NB4 (cell line): ENCODE measurements at regions not wholly inside any gene's neighbourhood (a gene's known extent, or its start where the extent isn't known, plus 50 kb on each side); places are given as distances from the start of the nearest gene placed in this dataset.

ENCODE experiments used
- CTCF ChIP-seq: IDR thresholded peaks from one replicate; pipeline ENCODE4 v1.5.1; 2012; ENCODE audit warnings: low read depth, low read length
- POLR2A ChIP-seq: IDR thresholded peaks from 2 replicates; pipeline ENCODE4 v1.6.1; 2011; ENCODE audit warnings: mild to moderate bottlenecking; ENCODE audit not compliant: insufficient read length; ENCODE audit errors: extremely low read depth
- TF ChIP-seq, protein P1 (sequence below): IDR thresholded peaks from 2 replicates; pipeline ENCODE4 v1.6.1; 2011; ENCODE audit warnings: low read depth, low read length

DNA sequence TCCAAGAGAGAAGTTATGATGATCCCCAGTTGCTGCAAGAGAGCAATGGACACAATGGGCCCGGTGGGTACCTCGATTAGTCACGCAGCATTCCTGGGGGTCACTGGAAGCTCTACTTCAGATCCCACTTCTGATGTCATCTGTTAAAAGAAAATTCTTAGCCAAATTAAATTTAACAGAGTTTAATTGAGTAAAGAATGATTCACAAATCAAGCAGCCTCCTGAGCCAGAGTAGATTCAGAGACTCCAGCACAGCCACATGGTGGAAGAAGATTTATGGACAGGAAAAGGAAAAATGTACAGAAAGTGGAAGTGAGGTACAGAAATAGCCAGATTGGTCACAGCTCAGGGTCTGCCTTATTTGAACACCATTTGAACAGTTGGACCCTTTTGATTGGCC, 107.5 kb downstream of the SPTSSA start:
- TF ChIP-seq CTCF (no peak), POLR2A (no peak)
- TF ChIP-seq, protein P1, sequence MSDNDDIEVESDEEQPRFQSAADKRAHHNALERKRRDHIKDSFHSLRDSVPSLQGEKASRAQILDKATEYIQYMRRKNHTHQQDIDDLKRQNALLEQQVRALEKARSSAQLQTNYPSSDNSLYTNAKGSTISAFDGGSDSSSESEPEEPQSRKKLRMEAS: no peak
